ENCODE measurements at regions not wholly inside any gene's neighbourhood (a gene's known extent, or its start where the extent isn't known, plus 50 kb on each side); places are given as distances from the start of the nearest gene placed in this dataset.

GRCh38 chrX:124679199-124679598, 332.8 kb downstream of the SH2D1A start:
- H3K27ac ChIP-seq (ENCODE audit: low read depth, low read length), result no peak overlapping the region
- H3K36me3 ChIP-seq (ENCODE audit: control insufficient read depth in 1 of 2, insufficient read depth in 2 of 2, low read length in 2 of 2), result no peaks in the 10 kb centered on the region
- H3K4me3 ChIP-seq (ENCODE audit: low read depth in 1 of 2, low read length in 2 of 2), result no peak overlapping the region
- no peaks in the 10 kb centered on the region for H3K4me1 ChIP-seq (ENCODE audit: control insufficient read depth in 1 of 2, insufficient read depth in 2 of 2, low read length in 2 of 2)
- H3K27me3 ChIP-seq (ENCODE audit: control insufficient read depth in 1 of 2, insufficient read depth in 2 of 2, low read length in 2 of 2), result no peaks in the 10 kb centered on the region
- no peaks in the 10 kb centered on the region for H3K9me3 ChIP-seq (ENCODE audit: control insufficient read depth in 1 of 2, low read length in 2 of 2)
- H3K9ac ChIP-seq (ENCODE audit: low read depth in 1 of 2, low read length in 2 of 2), result no peak overlapping the region

- no peaks in the 10 kb centered on the region for H3K9me3 ChIP-seq (ENCODE audit: control insufficient read depth in 1 of 2, low read length in 2 of 2)
Observed at GRCh38 chrX:124680287-124680686, 333.9 kb downstream of the SH2D1A start.

GRCh38 chrX:124690495-124690894, 344.1 kb downstream of the SH2D1A start:
- no peak overlapping the region for H3K9ac ChIP-seq (ENCODE audit: low read depth in 1 of 2, low read length in 2 of 2)
- no peaks in the 10 kb centered on the region for H3K9me3 ChIP-seq (ENCODE audit: control insufficient read depth in 1 of 2, low read length in 2 of 2)
- H3K27ac ChIP-seq (ENCODE audit: low read depth, low read length), result no peak overlapping the region
- no peaks in the 10 kb centered on the region for H3K27me3 ChIP-seq (ENCODE audit: control insufficient read depth in 1 of 2, insufficient read depth in 2 of 2, low read length in 2 of 2)
- no peaks in the 10 kb centered on the region for H3K36me3 ChIP-seq (ENCODE audit: control insufficient read depth in 1 of 2, insufficient read depth in 2 of 2, low read length in 2 of 2)
- H3K4me1 ChIP-seq (ENCODE audit: control insufficient read depth in 1 of 2, insufficient read depth in 2 of 2, low read length in 2 of 2), result no peaks in the 10 kb centered on the region
- H3K4me3 ChIP-seq (ENCODE audit: low read depth in 1 of 2, low read length in 2 of 2), result no peak overlapping the region

More at GRCh38 chrX:124680287-124680686, 333.9 kb downstream of the SH2D1A start:
- H3K27ac ChIP-seq (ENCODE audit: low read depth, low read length), result no peak overlapping the region
- no peaks in the 10 kb centered on the region for H3K4me1 ChIP-seq (ENCODE audit: control insufficient read depth in 1 of 2, insufficient read depth in 2 of 2, low read length in 2 of 2)
- H3K9ac ChIP-seq (ENCODE audit: low read depth in 1 of 2, low read length in 2 of 2), result no peak overlapping the region
- H3K27me3 ChIP-seq (ENCODE audit: control insufficient read depth in 1 of 2, insufficient read depth in 2 of 2, low read length in 2 of 2), result no peaks in the 10 kb centered on the region
- H3K4me3 ChIP-seq (ENCODE audit: low read depth in 1 of 2, low read length in 2 of 2), result no peak overlapping the region
- no peaks in the 10 kb centered on the region for H3K36me3 ChIP-seq (ENCODE audit: control insufficient read depth in 1 of 2, insufficient read depth in 2 of 2, low read length in 2 of 2)

- Histone ChIP-seq H3K27me3 (ENCODE audit: control insufficient read depth in 1 of 2, insufficient read depth in 2 of 2, low read length in 2 of 2) (no peaks in the 10 kb centered on the region), H3K4me1 (ENCODE audit: control insufficient read depth in 1 of 2, insufficient read depth in 2 of 2, low read length in 2 of 2) (no peaks in the 10 kb centered on the region), H3K9ac (ENCODE audit: low read depth in 1 of 2, low read length in 2 of 2) (no peak overlapping the region), H3K4me3 (ENCODE audit: low read depth in 1 of 2, low read length in 2 of 2) (no peak overlapping the region), H3K36me3 (ENCODE audit: control insufficient read depth in 1 of 2, insufficient read depth in 2 of 2, low read length in 2 of 2) (no peaks in the 10 kb centered on the region), H3K9me3 (ENCODE audit: control insufficient read depth in 1 of 2, low read length in 2 of 2) (no peaks in the 10 kb centered on the region), H3K27ac (ENCODE audit: low read depth, low read length) (no peak overlapping the region)
Observed at GRCh38 chrX:124699876-124700275, 353.5 kb downstream of the SH2D1A start.

- Histone ChIP-seq H3K4me1 (ENCODE audit: control insufficient read depth in 1 of 2, insufficient read depth in 2 of 2, low read length in 2 of 2) (no peaks in the 10 kb centered on the region), H3K9me3 (ENCODE audit: control insufficient read depth in 1 of 2, low read length in 2 of 2) (no peaks in the 10 kb centered on the region), H3K27me3 (ENCODE audit: control insufficient read depth in 1 of 2, insufficient read depth in 2 of 2, low read length in 2 of 2) (no peaks in the 10 kb centered on the region), H3K36me3 (ENCODE audit: control insufficient read depth in 1 of 2, insufficient read depth in 2 of 2, low read length in 2 of 2) (no peaks in the 10 kb centered on the region), H3K4me3 (ENCODE audit: low read depth in 1 of 2, low read length in 2 of 2) (no peak overlapping the region), H3K27ac (ENCODE audit: low read depth, low read length) (no peak overlapping the region), H3K9ac (ENCODE audit: low read depth in 1 of 2, low read length in 2 of 2) (no peak overlapping the region)
Observed at GRCh38 chrX:124717537-124717936, 371.2 kb downstream of the SH2D1A start.

GRCh38 chrX:124719060-124719459, 372.7 kb downstream of the SH2D1A start:
- H3K27ac ChIP-seq (ENCODE audit: low read depth, low read length), result no peak overlapping the region
- H3K9ac ChIP-seq (ENCODE audit: low read depth in 1 of 2, low read length in 2 of 2), result no peak overlapping the region
- no peak overlapping the region for H3K4me3 ChIP-seq (ENCODE audit: low read depth in 1 of 2, low read length in 2 of 2)
- H3K4me1 ChIP-seq (ENCODE audit: control insufficient read depth in 1 of 2, insufficient read depth in 2 of 2, low read length in 2 of 2), result no peaks in the 10 kb centered on the region
- H3K27me3 ChIP-seq (ENCODE audit: control insufficient read depth in 1 of 2, insufficient read depth in 2 of 2, low read length in 2 of 2), result no peaks in the 10 kb centered on the region
- no peaks in the 10 kb centered on the region for H3K9me3 ChIP-seq (ENCODE audit: control insufficient read depth in 1 of 2, low read length in 2 of 2)
- no peaks in the 10 kb centered on the region for H3K36me3 ChIP-seq (ENCODE audit: control insufficient read depth in 1 of 2, insufficient read depth in 2 of 2, low read length in 2 of 2)

- H3K4me1 ChIP-seq (ENCODE audit: control insufficient read depth in 1 of 2, insufficient read depth in 2 of 2, low read length in 2 of 2), result no peaks in the 10 kb centered on the region
- H3K36me3 ChIP-seq (ENCODE audit: control insufficient read depth in 1 of 2, insufficient read depth in 2 of 2, low read length in 2 of 2), result no peaks in the 10 kb centered on the region
- no peak overlapping the region for H3K9ac ChIP-seq (ENCODE audit: low read depth in 1 of 2, low read length in 2 of 2)
- H3K27ac ChIP-seq (ENCODE audit: low read depth, low read length), result no peak overlapping the region
- H3K9me3 ChIP-seq (ENCODE audit: control insufficient read depth in 1 of 2, low read length in 2 of 2), result no peaks in the 10 kb centered on the region
- no peak overlapping the region for H3K4me3 ChIP-seq (ENCODE audit: low read depth in 1 of 2, low read length in 2 of 2)
- no peaks in the 10 kb centered on the region for H3K27me3 ChIP-seq (ENCODE audit: control insufficient read depth in 1 of 2, insufficient read depth in 2 of 2, low read length in 2 of 2)
Observed at GRCh38 chrX:124720532-124720931, 374.2 kb downstream of the SH2D1A start.

GRCh38 chrX:124725502-124725901, 379.1 kb downstream of the SH2D1A start:
- Histone ChIP-seq H3K4me3 (ENCODE audit: low read depth in 1 of 2, low read length in 2 of 2) (no peak overlapping the region), H3K27me3 (ENCODE audit: control insufficient read depth in 1 of 2, insufficient read depth in 2 of 2, low read length in 2 of 2) (no peaks in the 10 kb centered on the region), H3K4me1 (ENCODE audit: control insufficient read depth in 1 of 2, insufficient read depth in 2 of 2, low read length in 2 of 2) (no peaks in the 10 kb centered on the region), H3K9me3 (ENCODE audit: control insufficient read depth in 1 of 2, low read length in 2 of 2) (no peaks in the 10 kb centered on the region), H3K9ac (ENCODE audit: low read depth in 1 of 2, low read length in 2 of 2) (no peak overlapping the region), H3K27ac (ENCODE audit: low read depth, low read length) (no peak overlapping the region), H3K36me3 (ENCODE audit: control insufficient read depth in 1 of 2, insufficient read depth in 2 of 2, low read length in 2 of 2) (no peaks in the 10 kb centered on the region)

GRCh38 chrX:124726292-124726691, 379.9 kb downstream of the SH2D1A start:
- Histone ChIP-seq H3K27ac (ENCODE audit: low read depth, low read length) (no peak overlapping the region), H3K27me3 (ENCODE audit: control insufficient read depth in 1 of 2, insufficient read depth in 2 of 2, low read length in 2 of 2) (no peaks in the 10 kb centered on the region), H3K4me1 (ENCODE audit: control insufficient read depth in 1 of 2, insufficient read depth in 2 of 2, low read length in 2 of 2) (no peaks in the 10 kb centered on the region), H3K9me3 (ENCODE audit: control insufficient read depth in 1 of 2, low read length in 2 of 2) (no peaks in the 10 kb centered on the region), H3K9ac (ENCODE audit: low read depth in 1 of 2, low read length in 2 of 2) (no peak overlapping the region), H3K4me3 (ENCODE audit: low read depth in 1 of 2, low read length in 2 of 2) (no peak overlapping the region), H3K36me3 (ENCODE audit: control insufficient read depth in 1 of 2, insufficient read depth in 2 of 2, low read length in 2 of 2) (no peaks in the 10 kb centered on the region)

- Histone ChIP-seq H3K9ac (ENCODE audit: low read depth in 1 of 2, low read length in 2 of 2) (no peak overlapping the region), H3K4me1 (ENCODE audit: control insufficient read depth in 1 of 2, insufficient read depth in 2 of 2, low read length in 2 of 2) (no peaks in the 10 kb centered on the region), H3K27me3 (ENCODE audit: control insufficient read depth in 1 of 2, insufficient read depth in 2 of 2, low read length in 2 of 2) (no peaks in the 10 kb centered on the region), H3K9me3 (ENCODE audit: control insufficient read depth in 1 of 2, low read length in 2 of 2) (no peaks in the 10 kb centered on the region), H3K36me3 (ENCODE audit: control insufficient read depth in 1 of 2, insufficient read depth in 2 of 2, low read length in 2 of 2) (no peaks in the 10 kb centered on the region), H3K27ac (ENCODE audit: low read depth, low read length) (no peak overlapping the region), H3K4me3 (ENCODE audit: low read depth in 1 of 2, low read length in 2 of 2) (no peak overlapping the region)
Observed at GRCh38 chrX:124726881-124727280, 380.5 kb downstream of the SH2D1A start.

Data from duodenal mucosa (tissue), 2 donors.